ENCODE measurements at regions not wholly inside any gene's neighbourhood (a gene's known extent, or its start where the extent isn't known, plus 50 kb on each side); places are given as distances from the start of the nearest gene placed in this dataset.

- no peak for TF ChIP-seq POLR2A (IDR thresholded peaks at IDR 0.05; ENCODE audit: low read depth, low read length)
- TF ChIP-seq TAF1 (IDR thresholded peaks at IDR 0.05; ENCODE audit: low read depth, low read length), result no peak
- no peak for TF ChIP-seq POLR2AphosphoS5 (IDR thresholded peaks at IDR 0.05; ENCODE audit: low read depth, low read length)
- TF ChIP-seq SPI1 (IDR thresholded peaks at IDR 0.05; ENCODE audit: low read depth, low read length), result no peak
Observed at GRCh38 chr20:22887796-22888195, 147.3 kb upstream of the SSTR4 start.
